ENCODE measurements at regions not wholly inside any gene's neighbourhood (a gene's known extent, or its start where the extent isn't known, plus 50 kb on each side); places are given as distances from the start of the nearest gene placed in this dataset.

- DNase-seq (ENCODE audit: low read depth in 1 of 2, low spot score in 1 of 2) = no peak
- Histone ChIP-seq H3K4me1 (ENCODE audit: low read depth) (peaks cover 10% of the 10 kb centered on the region), H3K27me3 (no peaks in the 10 kb centered on the region), H3K4me3 (no peak overlapping the region), H3K36me3 (no peaks in the 10 kb centered on the region), H3K27ac (no peak overlapping the region), H3K9me3 (ENCODE audit: low read depth) (no peaks in the 10 kb centered on the region)
- TF ChIP-seq, protein P1, sequence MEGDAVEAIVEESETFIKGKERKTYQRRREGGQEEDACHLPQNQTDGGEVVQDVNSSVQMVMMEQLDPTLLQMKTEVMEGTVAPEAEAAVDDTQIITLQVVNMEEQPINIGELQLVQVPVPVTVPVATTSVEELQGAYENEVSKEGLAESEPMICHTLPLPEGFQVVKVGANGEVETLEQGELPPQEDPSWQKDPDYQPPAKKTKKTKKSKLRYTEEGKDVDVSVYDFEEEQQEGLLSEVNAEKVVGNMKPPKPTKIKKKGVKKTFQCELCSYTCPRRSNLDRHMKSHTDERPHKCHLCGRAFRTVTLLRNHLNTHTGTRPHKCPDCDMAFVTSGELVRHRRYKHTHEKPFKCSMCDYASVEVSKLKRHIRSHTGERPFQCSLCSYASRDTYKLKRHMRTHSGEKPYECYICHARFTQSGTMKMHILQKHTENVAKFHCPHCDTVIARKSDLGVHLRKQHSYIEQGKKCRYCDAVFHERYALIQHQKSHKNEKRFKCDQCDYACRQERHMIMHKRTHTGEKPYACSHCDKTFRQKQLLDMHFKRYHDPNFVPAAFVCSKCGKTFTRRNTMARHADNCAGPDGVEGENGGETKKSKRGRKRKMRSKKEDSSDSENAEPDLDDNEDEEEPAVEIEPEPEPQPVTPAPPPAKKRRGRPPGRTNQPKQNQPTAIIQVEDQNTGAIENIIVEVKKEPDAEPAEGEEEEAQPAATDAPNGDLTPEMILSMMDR (IDR thresholded peaks at IDR 0.05; ENCODE audit: low read depth, low read length) = no peak
Observed at GRCh38 chr20:17803765-17804164, 104.0 kb downstream of the BANF2 start.

DNA sequence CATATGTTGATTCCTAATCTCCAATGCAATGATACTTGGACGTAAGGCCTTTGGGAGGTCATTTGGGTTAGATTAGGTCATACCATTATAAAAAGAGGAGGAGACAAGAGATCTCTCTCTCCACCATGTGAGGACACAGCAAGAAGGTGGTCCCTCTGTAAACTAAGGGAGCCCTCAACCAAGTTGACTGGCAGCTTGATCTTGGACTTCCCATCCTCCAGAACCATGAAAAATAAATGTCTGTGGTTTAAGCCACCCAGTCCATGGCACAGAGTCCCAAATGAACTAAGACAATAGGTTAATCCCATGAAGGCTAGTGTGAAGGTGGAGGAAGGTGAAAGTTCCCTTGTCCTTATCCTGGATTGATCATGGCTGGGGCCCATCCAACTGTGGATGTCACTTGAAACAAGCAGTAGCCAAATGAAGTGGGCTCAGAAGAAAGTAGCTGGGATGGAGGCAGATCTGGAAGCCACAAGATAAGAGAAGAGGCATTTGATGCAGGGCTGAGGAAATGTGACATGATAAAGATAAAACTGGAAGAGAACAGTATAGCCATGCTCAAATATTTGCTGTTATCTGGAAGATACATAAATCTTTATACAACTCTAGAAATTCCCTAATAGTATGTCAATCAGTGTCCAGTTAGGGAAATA, 99.9 kb downstream of the BANF2 start:
- H3K4me1 ChIP-seq (ENCODE audit: low read depth) = no peaks in the 10 kb centered on the region

GRCh38 chr20:17798601-17799000, 98.8 kb downstream of the BANF2 start:
- H3K36me3 ChIP-seq = no peaks in the 10 kb centered on the region
- H3K27me3 ChIP-seq = no peaks in the 10 kb centered on the region
- TF ChIP-seq, protein P1 (IDR thresholded peaks at IDR 0.05; ENCODE audit: low read depth, low read length) = no peak
- no peaks in the 10 kb centered on the region for H3K4me1 ChIP-seq (ENCODE audit: low read depth)
- DNase-seq (ENCODE audit: low read depth in 1 of 2, low spot score in 1 of 2) = no peak
- no peaks in the 10 kb centered on the region for H3K9me3 ChIP-seq (ENCODE audit: low read depth)
- H3K4me3 ChIP-seq = no peak overlapping the region
- H3K27ac ChIP-seq = no peak overlapping the region

More for the DNA sequence above, 99.9 kb downstream of the BANF2 start:
- no peak for DNase-seq (ENCODE audit: low read depth in 1 of 2, low spot score in 1 of 2)
- H3K27ac ChIP-seq = no peak overlapping the region
- TF ChIP-seq, protein P1 (IDR thresholded peaks at IDR 0.05; ENCODE audit: low read depth, low read length) = no peak
- H3K27me3 ChIP-seq = no peaks in the 10 kb centered on the region
- no peaks in the 10 kb centered on the region for H3K9me3 ChIP-seq (ENCODE audit: low read depth)
- no peak overlapping the region for H3K4me3 ChIP-seq
- no peaks in the 10 kb centered on the region for H3K36me3 ChIP-seq

DNA sequence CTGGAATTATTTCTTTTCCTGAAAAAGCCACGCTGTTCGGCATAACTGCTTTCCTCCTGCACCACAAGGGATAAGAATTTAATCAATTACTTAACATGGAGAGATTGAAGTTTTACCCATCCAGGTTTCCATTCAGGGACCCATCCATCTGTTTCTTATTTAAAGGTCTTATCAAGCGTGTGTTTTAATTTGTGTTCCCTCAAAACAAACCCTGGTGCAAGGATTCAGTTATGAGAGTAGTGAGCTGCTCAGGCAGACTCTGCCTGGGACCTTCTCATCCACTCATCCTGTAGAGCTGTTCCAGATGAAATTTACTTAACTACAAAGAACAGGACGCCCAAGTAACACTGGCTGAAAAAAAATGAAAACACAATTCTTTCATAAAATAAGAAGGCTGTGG, 97.8 kb downstream of the BANF2 start:
- no peak overlapping the region for H3K4me3 ChIP-seq
- H3K27ac ChIP-seq = no peak overlapping the region

DNA sequence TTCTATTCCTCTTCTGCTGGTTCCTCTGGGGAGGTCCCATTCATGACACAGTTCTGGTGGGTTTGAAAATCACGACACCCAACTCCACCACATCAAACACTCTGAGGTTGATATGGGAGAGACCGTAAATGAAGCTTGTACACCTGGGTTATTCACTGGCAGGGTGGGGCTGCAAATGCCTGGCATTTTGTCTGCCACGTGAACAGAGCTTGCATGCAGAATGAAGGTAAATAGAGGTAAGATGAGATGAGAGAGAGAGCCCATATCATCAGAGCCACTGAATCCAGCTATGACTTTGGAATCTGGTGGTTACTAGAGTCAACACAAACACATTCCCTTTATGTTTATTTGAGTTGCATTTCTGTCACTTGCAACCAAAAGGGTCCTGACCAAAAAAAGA, 97.4 kb downstream of the BANF2 start:
- Histone ChIP-seq H3K4me3 (no peak overlapping the region), H3K9me3 (ENCODE audit: low read depth) (no peaks in the 10 kb centered on the region), H3K27ac (no peak overlapping the region), H3K27me3 (no peaks in the 10 kb centered on the region), H3K36me3 (no peaks in the 10 kb centered on the region), H3K4me1 (ENCODE audit: low read depth) (no peaks in the 10 kb centered on the region)
- no peak for DNase-seq (ENCODE audit: low read depth in 1 of 2, low spot score in 1 of 2)
- TF ChIP-seq, protein P1 (IDR thresholded peaks at IDR 0.05; ENCODE audit: low read depth, low read length) = no peak

More for the DNA sequence above, 97.8 kb downstream of the BANF2 start:
- Histone ChIP-seq H3K36me3 (no peaks in the 10 kb centered on the region), H3K27me3 (no peaks in the 10 kb centered on the region), H3K9me3 (ENCODE audit: low read depth) (no peaks in the 10 kb centered on the region), H3K4me1 (ENCODE audit: low read depth) (no peaks in the 10 kb centered on the region)
- no peak for DNase-seq (ENCODE audit: low read depth in 1 of 2, low spot score in 1 of 2)
- TF ChIP-seq, protein P1 (IDR thresholded peaks at IDR 0.05; ENCODE audit: low read depth, low read length) = no peak

Measured in cardiac muscle cell (in vitro differentiated cells and primary cell).